HG03060 (cell line): ENCODE measurements at regions not wholly inside any gene's neighbourhood (a gene's known extent, or its start where the extent isn't known, plus 50 kb on each side); places are given as distances from the start of the nearest gene placed in this dataset.

ENCODE experiments used
- ATAC-seq: cut with Tn5 transposase; IDR thresholded peaks from one replicate; pipeline ENCODE4 v1.9.1; 2021; ENCODE audit warnings: low read depth, moderate number of reproducible peaks; ENCODE audit not compliant: unreplicated experiment

DNA sequence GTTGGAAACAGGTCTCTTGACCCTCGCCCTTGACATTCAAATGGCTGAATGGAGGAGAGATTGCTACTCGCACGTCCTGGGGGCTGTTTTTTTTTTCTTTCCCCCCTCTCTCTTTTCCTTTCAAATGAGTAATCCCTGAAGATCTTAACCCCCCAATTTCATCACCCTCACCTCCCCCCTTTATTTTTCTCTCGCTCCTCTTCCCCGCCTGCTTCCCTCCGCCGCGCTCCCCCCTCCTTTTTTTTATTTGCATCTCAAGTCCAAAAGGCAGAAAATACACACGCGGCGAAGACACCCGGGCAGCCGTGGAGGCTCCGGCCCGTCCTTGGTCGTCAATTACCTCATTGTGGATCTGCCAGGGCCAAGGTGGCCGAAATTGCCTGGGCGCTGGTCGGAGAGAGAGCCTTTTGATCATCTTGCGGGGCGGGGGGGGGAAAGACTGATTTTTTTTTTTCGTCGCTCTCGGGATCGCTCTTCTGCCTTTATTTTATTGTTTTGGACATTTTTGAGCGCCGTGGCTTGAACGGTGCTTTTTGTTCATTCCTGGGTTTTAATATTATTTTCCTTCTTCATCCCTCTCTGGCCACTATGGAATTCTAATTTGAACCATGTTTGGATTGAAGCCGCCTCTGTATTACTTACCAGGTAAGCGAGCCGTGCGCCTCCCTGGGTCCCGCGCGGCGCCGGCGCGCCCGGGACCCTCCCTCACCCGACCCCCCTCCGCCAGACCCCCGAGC is 57.2 kb upstream of the GSE1 start:
- ATAC-seq, result no peak

DNA sequence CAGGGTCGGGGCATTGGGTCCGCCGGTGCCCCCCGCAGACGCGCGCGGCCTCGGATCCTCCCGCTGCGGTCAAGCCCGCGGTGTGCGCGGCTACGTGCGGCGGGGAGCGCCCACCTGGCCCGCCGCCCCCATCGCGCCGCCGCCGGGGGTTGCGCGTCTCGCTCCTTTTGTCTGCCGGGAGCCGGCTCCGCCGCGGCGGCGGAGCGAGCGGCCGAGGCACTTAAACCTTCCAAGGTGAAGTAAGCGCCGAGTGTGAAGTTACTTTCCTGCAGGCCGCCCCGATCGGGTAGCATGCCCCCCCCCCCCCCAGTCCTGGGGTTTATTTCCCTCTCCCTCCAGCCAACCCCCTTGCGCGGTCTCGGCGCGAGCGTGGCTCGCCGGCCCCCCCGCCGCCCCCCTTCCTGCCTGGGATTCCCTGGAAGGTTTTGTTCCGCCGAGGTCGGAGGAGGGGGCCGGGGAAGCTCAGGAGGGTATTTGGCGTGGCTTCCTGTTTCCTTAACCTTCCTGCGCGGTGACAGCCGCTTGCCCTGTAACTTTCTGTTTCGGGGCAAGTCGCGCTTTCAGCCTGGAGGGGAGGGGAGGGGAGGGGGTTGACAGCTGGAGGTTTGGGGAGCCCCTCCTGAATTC is 56.6 kb upstream of the GSE1 start:
- no peak for ATAC-seq

DNA sequence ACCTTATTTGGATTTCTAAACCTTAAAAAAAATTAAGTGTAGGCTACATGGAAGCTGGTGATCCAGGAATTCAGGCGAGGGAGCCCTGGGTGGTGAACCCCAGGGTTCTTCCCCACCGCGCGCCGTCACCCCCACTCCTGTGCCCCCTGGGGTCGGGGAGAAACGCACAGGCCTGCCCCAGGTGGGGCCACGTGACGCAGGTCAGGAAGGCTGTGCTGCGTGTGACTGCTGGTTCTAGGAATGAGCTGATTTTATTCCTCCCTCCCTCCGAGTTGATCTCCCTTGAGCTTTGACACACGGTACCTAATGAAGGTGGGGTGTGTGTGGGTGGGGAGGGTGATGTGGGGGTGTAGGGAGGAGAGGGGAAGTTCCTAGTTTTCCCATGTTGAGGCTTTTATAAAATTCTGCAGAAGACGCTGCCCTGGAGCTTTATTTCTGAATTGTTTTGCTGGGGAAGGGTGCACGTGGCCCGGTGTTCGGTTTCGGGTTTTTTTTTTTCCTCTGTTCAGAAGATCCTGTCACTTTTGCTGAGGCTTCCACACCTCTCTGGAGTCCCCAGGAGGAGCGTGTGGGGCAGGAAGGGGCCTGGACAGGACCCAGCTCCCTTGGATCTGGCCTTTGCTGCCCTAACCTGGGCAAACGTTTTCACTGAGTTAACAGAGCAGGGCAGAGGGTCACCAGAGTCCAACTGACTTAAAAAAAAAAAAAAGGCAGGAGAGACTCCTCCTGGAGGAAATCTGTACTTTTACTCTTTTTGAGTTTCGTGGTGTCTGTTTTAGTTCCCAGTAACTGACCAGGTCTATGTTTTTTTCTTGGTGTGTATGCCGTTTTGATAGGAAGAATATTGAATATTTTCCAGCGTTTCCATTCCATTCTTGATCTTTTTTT is 55.8 kb upstream of the GSE1 start:
- no peak for ATAC-seq

DNA sequence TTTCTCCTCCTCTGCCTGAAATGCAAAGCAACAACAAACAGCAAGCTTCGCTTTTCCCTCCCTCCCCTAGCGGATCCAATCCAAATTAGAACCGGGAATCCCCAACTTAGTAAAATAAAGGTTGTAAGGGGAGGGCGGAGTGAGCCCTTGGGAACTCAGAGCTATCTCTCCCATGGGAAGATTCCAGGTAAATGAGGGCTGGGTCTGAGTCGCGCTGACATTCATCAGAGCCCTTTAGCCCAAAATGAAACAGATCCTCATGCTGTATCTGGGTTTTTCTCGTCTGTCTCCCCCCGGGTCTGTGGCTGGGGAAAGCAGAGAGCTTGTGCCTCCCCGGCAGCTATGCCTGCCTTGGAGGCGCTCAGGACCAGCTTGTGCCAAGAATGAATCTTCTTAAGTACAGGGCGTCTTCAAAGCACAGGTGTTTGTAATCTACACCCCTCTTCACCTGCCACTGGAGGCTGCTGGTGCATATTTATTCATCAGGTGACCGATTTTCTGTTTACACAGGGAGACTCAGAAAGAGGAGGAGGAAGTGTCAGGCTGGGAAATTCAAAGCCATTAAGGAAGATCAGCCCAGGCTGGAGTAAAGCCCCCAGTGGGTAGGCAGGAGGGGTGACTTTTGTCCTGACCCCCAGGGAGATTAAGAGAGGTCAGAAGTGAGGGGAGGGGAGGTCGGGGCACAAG is 55.0 kb upstream of the GSE1 start:
- no peak for ATAC-seq

DNA sequence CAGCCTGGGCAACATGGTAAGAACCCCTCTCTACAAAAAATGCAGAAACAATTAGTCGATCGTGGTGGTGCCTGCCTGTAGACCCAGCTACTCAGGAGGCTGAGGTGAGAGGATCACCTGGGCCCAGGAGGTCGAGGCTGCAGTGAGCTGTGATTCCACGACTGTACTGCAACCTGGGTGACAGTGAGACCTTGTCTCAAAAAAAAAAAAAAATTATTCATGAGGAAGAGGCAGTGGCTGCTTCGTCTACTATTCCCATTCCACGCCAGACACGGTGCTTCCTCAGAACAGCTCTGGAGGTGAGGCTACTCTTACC is 52.2 kb upstream of the GSE1 start:
- no peak for ATAC-seq

DNA sequence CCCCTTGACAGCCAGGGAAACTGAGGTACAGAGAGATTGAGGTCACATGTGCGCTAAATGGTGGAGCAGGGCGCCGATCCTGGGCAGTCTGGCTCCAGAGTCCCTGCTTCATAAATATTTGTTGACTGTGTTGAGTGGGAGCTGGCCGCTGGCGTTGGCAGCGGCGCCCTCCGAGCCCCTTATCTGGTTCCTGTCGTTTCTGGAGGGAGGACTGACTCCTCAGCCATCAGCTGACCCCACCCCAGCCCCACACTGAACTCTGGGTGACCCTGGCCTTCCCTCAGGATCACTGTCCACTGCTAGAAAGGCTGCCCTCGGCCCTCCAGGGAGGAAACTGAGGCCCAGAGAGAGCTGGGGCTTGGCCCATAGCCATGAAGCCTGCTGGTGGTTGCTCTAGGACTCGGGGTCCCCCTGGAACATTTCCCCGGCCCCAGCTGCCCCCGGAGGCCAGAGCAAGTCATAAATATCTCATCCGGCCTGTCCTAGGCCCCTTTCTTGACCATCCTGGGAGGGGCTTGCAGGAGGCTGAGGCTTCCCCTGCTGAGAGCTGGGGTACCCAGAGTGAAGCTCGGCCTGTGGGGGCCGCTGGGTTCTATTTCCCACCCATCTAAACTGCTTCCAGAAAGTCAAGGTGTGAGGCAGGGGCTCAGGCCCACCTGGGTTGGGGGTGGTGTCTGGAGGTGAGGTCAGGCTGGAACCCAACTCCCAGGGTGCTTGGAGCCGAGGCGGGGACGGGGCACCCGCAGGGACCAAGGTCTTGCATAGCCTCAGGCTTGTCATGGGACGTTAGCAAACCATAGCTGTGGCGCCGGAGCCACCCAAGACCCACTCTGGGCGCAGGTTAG is 51.7 kb upstream of the GSE1 start:
- ATAC-seq, result no peak

DNA sequence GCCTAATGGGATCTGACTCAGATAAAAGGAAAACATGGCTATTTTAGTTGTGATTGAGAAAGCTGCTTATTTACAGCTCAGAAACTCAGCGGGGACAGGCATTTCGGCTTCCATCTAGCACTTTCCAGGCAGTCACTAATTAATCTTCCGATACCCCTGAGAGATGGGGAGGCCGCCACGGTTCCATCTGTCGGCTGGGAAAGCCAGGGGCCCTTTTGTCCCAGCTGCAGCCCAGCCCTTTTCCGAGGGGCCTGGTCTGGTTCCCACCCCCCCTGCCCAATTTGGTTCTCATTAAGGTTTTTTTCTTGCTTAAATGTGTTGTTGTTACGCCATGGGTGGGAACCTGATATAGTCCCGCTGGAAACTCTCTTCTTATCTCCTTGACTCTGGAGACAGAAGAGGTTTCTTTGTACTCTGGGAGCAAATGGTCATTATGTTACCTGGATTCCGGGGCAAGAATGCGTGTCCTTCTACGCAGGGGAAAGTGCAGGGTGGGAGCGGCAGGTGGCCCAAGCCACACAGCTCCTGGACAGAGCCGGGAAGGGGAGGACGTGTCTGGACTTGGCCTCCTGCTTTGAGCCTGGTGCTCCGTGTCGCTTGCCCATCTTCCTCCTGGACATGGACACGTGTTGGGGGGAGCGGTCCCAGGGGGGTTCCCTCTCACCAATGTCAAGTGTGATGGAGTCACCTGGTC is 50.9 kb upstream of the GSE1 start:
- no peak for ATAC-seq

DNA sequence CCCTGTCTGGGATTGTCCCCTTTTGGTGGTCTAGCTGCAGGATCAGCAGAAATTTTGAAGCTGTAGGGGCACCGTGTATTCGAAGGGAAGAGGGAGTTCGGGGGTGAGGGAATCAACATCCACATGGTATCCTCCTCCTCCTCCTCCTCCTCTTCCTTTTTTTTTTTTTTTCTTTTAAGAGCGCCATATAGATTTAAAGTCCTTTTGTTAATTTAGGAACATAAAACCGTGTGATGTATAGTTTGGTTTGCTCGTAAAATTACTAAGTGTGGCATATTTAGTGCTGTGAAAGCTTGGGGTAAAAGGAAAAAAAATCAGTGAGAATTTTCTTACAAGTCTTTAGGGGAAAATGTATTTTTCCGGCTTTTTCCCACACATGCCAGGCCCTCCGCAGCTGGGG is 50.1 kb upstream of the GSE1 start:
- ATAC-seq, result no peak
